A673 (cell line): ENCODE measurements at regions not wholly inside any gene's neighbourhood (a gene's known extent, or its start where the extent isn't known, plus 50 kb on each side); places are given as distances from the start of the nearest gene placed in this dataset.

ENCODE experiments used
- BruUV-seq: library from RNA; stranded (reverse); fragments of 400-500 nt; replicated peaks from 2 replicates; lab custom pipeline; 2021; lab: Mats Ljungman, UMichigan
- CTCF ChIA-PET: fragments of 300-600 bp; sonication (Branson Sonifier 250); formaldehyde crosslinking; loops from one replicate; lab custom pipeline; 2022; ENCODE audit warnings: antibody characterized with exemption; lab: Charles Lee
- POLR2A ChIA-PET: fragments of 300-600 bp; sonication (Branson Sonifier 250); formaldehyde crosslinking; loops from one replicate; lab custom pipeline; 2022; ENCODE audit warnings: antibody characterized with exemption; ENCODE audit not compliant: low non-redundant PET; lab: Charles Lee
- DNase-seq: peaks from one replicate; pipeline ENCODE4 v3.0.0-alpha.2; 2015; ENCODE audit warnings: low spot score
- H3K27ac ChIP-seq: fragments of 200-600 bp; sonication (generic); 2 replicates; pipeline ENCODE4 v1.5.1; 2016; ENCODE audit warnings: mixed run types, low read depth, mild to moderate bottlenecking, mixed read lengths, antibody characterized with exemption, low read length; ENCODE audit not compliant: poor library complexity, severe bottlenecking
- H3K27me3 ChIP-seq: fragments of 200-600 bp; sonication (generic); replicated peaks from 2 replicates; pipeline ENCODE4 v1.6.1; 2017; ENCODE audit warnings: mixed run types, low read depth, mild to moderate bottlenecking, mixed read lengths, antibody characterized with exemption, low read length; ENCODE audit not compliant: insufficient read depth, poor library complexity
- H3K36me3 ChIP-seq: fragments of 200-600 bp; sonication (generic); 2 replicates; pipeline ENCODE4 v1.6.1; 2016; ENCODE audit warnings: mixed run types, mild to moderate bottlenecking, mixed read lengths, antibody characterized with exemption, low read length; ENCODE audit not compliant: insufficient read depth, poor library complexity, severe bottlenecking
- H3K4me1 ChIP-seq: fragments of 200-600 bp; sonication (generic); 2 replicates; pipeline ENCODE4 v1.6.1; 2017; ENCODE audit warnings: mixed run types, mild to moderate bottlenecking, mixed read lengths, antibody characterized with exemption, low read length; ENCODE audit not compliant: insufficient read depth, poor library complexity, severe bottlenecking
- H3K4me3 ChIP-seq: fragments of 200-600 bp; sonication (generic); 2 replicates; pipeline ENCODE4 v1.5.1; 2016; ENCODE audit warnings: low read depth, mixed run types, mild to moderate bottlenecking, mixed read lengths, low read length; ENCODE audit not compliant: poor library complexity, severe bottlenecking
- H3K9me3 ChIP-seq: fragments of 200-600 bp; sonication (generic); 2 replicates; pipeline ENCODE4 v1.6.1; 2016; ENCODE audit warnings: mixed run types, low read depth, mild to moderate bottlenecking, mixed read lengths, antibody characterized with exemption, low read length; ENCODE audit not compliant: poor library complexity, severe bottlenecking
- EZH2 ChIP-seq: fragments of 200-600 bp; sonication (generic); IDR thresholded peaks from 2 replicates; pipeline ENCODE4 v1.6.1; 2017; ENCODE audit warnings: borderline replicate concordance, low read depth, mild to moderate bottlenecking, mixed read lengths, antibody characterized with exemption, low read length; ENCODE audit not compliant: poor library complexity, severe bottlenecking
- intact Hi-C: fragments of 100-400 bp; cut with micrococcal nuclease; formaldehyde crosslinking; loops from one replicate; pipeline ENCODE4 v1.10.0; 2022; ENCODE audit not compliant: unreplicated experiment
- TF ChIP-seq, protein P1 (sequence below): fragments of 300-800, 200-600 bp; sonication (generic); conservative IDR thresholded peaks from 2 replicates; pipeline ENCODE4 v1.5.1; 2017; ENCODE audit warnings: low read depth, mild to moderate bottlenecking, antibody characterized with exemption, low read length, moderate library complexity, mixed read lengths

DNA sequence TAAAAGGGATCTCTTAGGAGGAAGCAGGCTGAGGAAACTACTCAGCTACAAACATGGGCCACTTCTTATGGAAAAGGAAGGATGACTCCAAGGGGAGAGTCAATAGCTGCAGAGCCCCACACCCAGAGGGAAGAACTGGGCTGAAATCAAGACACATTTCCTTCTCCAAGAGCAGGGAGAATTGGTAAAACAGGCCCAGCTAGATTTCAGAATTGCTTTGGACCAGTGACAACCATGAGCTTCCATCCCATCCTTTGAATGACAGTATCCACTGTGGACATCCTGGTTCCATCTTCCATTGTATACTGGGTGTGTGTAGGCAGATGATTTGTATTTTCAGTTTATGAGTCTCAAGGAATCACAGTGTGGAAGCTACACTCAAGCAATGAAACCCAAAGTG is 267.5 kb downstream of the IRF8 start:
- no peak for TF ChIP-seq EZH2
- TF ChIP-seq, protein P1, sequence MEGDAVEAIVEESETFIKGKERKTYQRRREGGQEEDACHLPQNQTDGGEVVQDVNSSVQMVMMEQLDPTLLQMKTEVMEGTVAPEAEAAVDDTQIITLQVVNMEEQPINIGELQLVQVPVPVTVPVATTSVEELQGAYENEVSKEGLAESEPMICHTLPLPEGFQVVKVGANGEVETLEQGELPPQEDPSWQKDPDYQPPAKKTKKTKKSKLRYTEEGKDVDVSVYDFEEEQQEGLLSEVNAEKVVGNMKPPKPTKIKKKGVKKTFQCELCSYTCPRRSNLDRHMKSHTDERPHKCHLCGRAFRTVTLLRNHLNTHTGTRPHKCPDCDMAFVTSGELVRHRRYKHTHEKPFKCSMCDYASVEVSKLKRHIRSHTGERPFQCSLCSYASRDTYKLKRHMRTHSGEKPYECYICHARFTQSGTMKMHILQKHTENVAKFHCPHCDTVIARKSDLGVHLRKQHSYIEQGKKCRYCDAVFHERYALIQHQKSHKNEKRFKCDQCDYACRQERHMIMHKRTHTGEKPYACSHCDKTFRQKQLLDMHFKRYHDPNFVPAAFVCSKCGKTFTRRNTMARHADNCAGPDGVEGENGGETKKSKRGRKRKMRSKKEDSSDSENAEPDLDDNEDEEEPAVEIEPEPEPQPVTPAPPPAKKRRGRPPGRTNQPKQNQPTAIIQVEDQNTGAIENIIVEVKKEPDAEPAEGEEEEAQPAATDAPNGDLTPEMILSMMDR = no peak
- ChIA-PET POLR2A (no interaction called here), CTCF (no interaction called here)
- H3K27ac ChIP-seq = no peak overlapping the region
- H3K27me3 ChIP-seq = peaks cover 41% of the 10 kb centered on the region
- no peak overlapping the region for H3K4me3 ChIP-seq
- no peaks in the 10 kb centered on the region for H3K4me1 ChIP-seq
- intact Hi-C loops = no loop called here
- no peaks in the 10 kb centered on the region for H3K36me3 ChIP-seq
- peaks cover 18% of the 10 kb centered on the region for H3K9me3 ChIP-seq
- no TSS peak for BruUV-seq
- DNase-seq = no peak

DNA sequence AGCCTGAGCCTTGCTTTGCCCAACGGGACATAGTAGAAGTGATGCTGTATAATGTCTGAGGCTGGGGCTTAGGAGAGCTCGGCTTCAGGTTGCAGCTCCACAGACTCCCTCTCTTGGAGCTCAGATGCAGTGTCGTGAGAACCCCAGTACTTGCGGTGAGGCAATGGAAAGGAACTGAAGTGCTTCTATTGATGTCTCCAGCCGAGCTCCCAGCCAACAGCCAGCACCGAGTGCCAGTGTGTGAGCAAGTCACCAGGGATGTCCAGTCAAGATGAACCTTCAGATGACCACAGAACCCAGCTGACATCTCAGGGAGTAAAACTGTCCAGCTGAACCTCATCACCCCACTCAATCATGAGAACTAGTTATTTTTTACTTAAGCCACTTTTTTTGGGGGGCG is 268.1 kb downstream of the IRF8 start:
- no TSS peak for BruUV-seq
- Histone ChIP-seq H3K27ac (no peak overlapping the region), H3K27me3 (peaks cover 42% of the 10 kb centered on the region), H3K36me3 (no peaks in the 10 kb centered on the region), H3K4me1 (no peaks in the 10 kb centered on the region), H3K4me3 (no peak overlapping the region), H3K9me3 (peaks cover 18% of the 10 kb centered on the region)
- no peak for TF ChIP-seq EZH2
- TF ChIP-seq, protein P1 = no peak
- DNase-seq = no peak
- ChIA-PET POLR2A (no interaction called here), CTCF (interaction anchor here (0.5 kb wide), 1 partner anchor 1215 kb away, joined by 3 read pairs; no protein-coding TSS in a partner anchor)
- intact Hi-C loops = no loop called here

DNA sequence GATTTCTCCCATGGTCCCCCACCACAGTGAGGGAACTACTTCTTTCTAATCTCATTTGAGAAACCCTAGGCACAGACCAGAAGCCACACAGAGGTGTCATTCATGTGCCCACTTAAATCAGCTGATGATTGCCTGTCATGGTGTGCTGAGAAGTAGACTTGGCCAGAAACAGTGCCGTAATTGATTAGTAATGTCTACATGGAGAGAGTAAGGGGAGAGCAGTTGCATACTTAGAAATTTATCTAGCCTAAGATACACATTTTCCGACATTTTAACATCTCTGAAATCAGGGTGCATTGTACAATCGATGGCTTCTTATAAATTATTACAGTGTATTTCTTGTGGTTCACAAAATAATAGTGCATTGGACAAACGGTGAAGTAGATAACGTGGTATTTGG is 271.8 kb downstream of the IRF8 start:
- Histone ChIP-seq H3K27me3 (peaks cover 60% of the 10 kb centered on the region), H3K36me3 (no peaks in the 10 kb centered on the region), H3K9me3 (peaks cover 6% of the 10 kb centered on the region), H3K4me1 (no peaks in the 10 kb centered on the region), H3K27ac (no peak overlapping the region), H3K4me3 (no peak overlapping the region)
- CTCF ChIA-PET = no interaction called here
- POLR2A ChIA-PET = no interaction called here
- no peak for DNase-seq
- TF ChIP-seq EZH2 = no peak
- TF ChIP-seq, protein P1 = no peak
- intact Hi-C loops = no loop called here
- BruUV-seq = no TSS peak
